ENCODE measurements at regions not wholly inside any gene's neighbourhood (a gene's known extent, or its start where the extent isn't known, plus 50 kb on each side); places are given as distances from the start of the nearest gene placed in this dataset.

DNA sequence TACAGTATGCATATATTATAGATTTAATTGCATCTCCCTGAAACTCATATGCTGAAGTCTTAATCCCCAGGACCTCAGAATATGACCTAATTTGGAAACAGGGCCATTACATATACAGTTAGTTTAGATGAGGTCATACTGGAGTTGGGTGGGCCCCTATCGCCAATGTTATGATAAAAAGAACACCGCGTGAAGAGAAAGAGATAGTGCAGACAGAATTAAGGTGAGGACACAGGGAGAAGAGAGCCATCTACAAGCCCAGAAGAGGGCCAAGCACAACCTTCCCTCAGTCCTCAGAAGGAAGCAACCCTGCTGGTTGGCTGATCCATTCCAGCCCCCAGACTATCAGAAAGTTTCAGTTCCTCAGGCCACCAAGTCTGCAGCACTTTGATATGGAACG lies 311.9 kb upstream of the RAB6C start:
- TF ChIP-seq, protein P1, sequence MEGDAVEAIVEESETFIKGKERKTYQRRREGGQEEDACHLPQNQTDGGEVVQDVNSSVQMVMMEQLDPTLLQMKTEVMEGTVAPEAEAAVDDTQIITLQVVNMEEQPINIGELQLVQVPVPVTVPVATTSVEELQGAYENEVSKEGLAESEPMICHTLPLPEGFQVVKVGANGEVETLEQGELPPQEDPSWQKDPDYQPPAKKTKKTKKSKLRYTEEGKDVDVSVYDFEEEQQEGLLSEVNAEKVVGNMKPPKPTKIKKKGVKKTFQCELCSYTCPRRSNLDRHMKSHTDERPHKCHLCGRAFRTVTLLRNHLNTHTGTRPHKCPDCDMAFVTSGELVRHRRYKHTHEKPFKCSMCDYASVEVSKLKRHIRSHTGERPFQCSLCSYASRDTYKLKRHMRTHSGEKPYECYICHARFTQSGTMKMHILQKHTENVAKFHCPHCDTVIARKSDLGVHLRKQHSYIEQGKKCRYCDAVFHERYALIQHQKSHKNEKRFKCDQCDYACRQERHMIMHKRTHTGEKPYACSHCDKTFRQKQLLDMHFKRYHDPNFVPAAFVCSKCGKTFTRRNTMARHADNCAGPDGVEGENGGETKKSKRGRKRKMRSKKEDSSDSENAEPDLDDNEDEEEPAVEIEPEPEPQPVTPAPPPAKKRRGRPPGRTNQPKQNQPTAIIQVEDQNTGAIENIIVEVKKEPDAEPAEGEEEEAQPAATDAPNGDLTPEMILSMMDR (IDR thresholded peaks at IDR 0.05; ENCODE audit: low read depth, low read length) = no peak
- no peak for DNase-seq (ENCODE audit: low read depth, low spot score)
- H3K4me3 ChIP-seq (ENCODE audit: low read depth, low read length) = no peak overlapping the region
- in situ Hi-C loops (cut with HindIII; ENCODE audit: low sequenced_read_pairs) = no loop called here

GRCh38 chr2:129672521-129672920 lies 306.9 kb upstream of the RAB6C start:
- in situ Hi-C loops (cut with HindIII; ENCODE audit: low sequenced_read_pairs) = no loop called here
- no peak overlapping the region for H3K4me3 ChIP-seq (ENCODE audit: low read depth, low read length)
- no peak for DNase-seq (ENCODE audit: low read depth, low spot score)
- TF ChIP-seq, protein P1 (IDR thresholded peaks at IDR 0.05; ENCODE audit: low read depth, low read length) = no peak

- no peak for DNase-seq (ENCODE audit: low read depth, low spot score)
- TF ChIP-seq, protein P1 (IDR thresholded peaks at IDR 0.05; ENCODE audit: low read depth, low read length) = no peak
- no peak overlapping the region for H3K4me3 ChIP-seq (ENCODE audit: low read depth, low read length)
- in situ Hi-C loops (cut with HindIII; ENCODE audit: low sequenced_read_pairs) = no loop called here
Observed at GRCh38 chr2:129673234-129673633, 306.2 kb upstream of the RAB6C start.

- in situ Hi-C loops (cut with HindIII; ENCODE audit: low sequenced_read_pairs) = no loop called here
Observed at GRCh38 chr2:129673847-129674711, 305.4 kb upstream of the RAB6C start.

DNA sequence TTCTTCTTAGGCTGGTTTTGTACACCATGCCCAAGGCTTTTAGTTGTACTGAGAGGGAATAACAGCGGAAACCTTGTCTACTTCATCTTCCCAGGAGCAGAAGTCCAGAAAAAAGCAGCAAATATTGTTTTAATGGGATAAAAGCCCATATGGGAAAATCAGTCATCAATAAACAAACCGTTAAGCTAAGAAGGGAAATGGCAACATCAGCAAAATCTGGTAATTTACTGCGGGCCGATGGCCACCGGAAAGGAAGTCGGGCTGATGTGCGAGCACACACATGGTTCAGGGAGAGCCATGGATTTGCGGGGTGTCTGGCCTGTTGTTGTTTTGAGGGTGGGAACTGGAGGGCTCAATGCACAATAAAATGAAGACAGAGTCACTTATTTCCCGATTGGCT lies 300.7 kb upstream of the RAB6C start:
- no peak for DNase-seq (ENCODE audit: low read depth, low spot score)
- in situ Hi-C loops (cut with HindIII; ENCODE audit: low sequenced_read_pairs) = no loop called here

More at GRCh38 chr2:129673847-129674711, 305.4 kb upstream of the RAB6C start:
- no peak for DNase-seq (ENCODE audit: low read depth, low spot score)
- no peak overlapping the region for H3K4me3 ChIP-seq (ENCODE audit: low read depth, low read length)
- TF ChIP-seq, protein P1 (IDR thresholded peaks at IDR 0.05; ENCODE audit: low read depth, low read length) = no peak

DNA sequence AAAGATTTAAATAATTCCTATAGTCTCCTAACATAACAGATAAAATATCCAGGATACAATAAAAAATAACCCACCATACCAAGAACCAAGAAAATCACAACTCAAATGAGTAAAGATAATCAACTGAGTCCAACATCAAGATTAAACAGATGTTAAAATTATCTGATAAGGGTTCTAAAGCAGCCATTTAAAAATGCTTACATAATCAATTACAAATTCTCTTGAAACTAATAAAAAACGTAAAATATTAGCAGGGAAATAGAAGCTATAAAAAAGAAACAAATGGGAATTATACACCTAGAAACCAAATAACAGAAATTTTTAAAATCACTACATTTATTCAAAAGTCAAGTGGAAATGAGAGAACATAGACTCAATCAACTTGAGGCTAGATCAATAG lies 297.7 kb upstream of the RAB6C start:
- TF ChIP-seq, protein P1 (IDR thresholded peaks at IDR 0.05; ENCODE audit: low read depth, low read length) = no peak
- H3K4me3 ChIP-seq (ENCODE audit: low read depth, low read length) = no peak overlapping the region
- DNase-seq (ENCODE audit: low read depth, low spot score) = no peak
- in situ Hi-C loops (cut with HindIII; ENCODE audit: low sequenced_read_pairs) = no loop called here

More for the DNA sequence above, 300.7 kb upstream of the RAB6C start:
- H3K4me3 ChIP-seq (ENCODE audit: low read depth, low read length) = no peak overlapping the region
- TF ChIP-seq, protein P1 (IDR thresholded peaks at IDR 0.05; ENCODE audit: low read depth, low read length) = no peak
